ENCODE measurements at regions not wholly inside any gene's neighbourhood (a gene's known extent, or its start where the extent isn't known, plus 50 kb on each side); places are given as distances from the start of the nearest gene placed in this dataset.

- DNase-seq, result peak; percentile 70
Measured at GRCh38 chr10:62323751-62324150, 50.4 kb upstream of the ZNF365 start.

Data from EL (cell line).